ENCODE measurements at regions not wholly inside any gene's neighbourhood (a gene's known extent, or its start where the extent isn't known, plus 50 kb on each side); places are given as distances from the start of the nearest gene placed in this dataset.
A peak's percentile ranks its signal among the peaks of the same experiment; 100 is the strongest.

- no peak for TF ChIP-seq WIZ (CRISPR knock-in tag; IDR thresholded peaks at IDR 0.05)
- TF ChIP-seq TIGD3 (CRISPR knock-in tag; IDR thresholded peaks at IDR 0.05; ENCODE audit: borderline replicate concordance), result no peak
- TF ChIP-seq ZFP62 (CRISPR knock-in tag; IDR thresholded peaks at IDR 0.05), result no peak
- TF ChIP-seq ZNF430 (CRISPR knock-in tag; IDR thresholded peaks at IDR 0.05), result no peak
- TF ChIP-seq HMG20B (CRISPR knock-in tag; conservative IDR thresholded peaks at IDR 0.05), result no peak
- TF ChIP-seq CEBPG (CRISPR knock-in tag; IDR thresholded peaks at IDR 0.05), result peak; percentile 83
- no peak for TF ChIP-seq DPF2 (CRISPR knock-in tag; IDR thresholded peaks at IDR 0.05; ENCODE audit: borderline replicate concordance, low read depth)
- no peak for TF ChIP-seq ZFP36L2 (CRISPR knock-in tag; IDR thresholded peaks at IDR 0.05)
- no peak for TF ChIP-seq ZBTB7B (CRISPR knock-in tag; IDR thresholded peaks at IDR 0.05)
- no peak for TF ChIP-seq DNMT3B (CRISPR knock-in tag; conservative IDR thresholded peaks at IDR 0.05)
- peak; percentile 66 for TF ChIP-seq CEBPB (IDR thresholded peaks at IDR 0.05; ENCODE audit: borderline replicate concordance, low read depth, low read length)
- TF ChIP-seq CSRNP2 (CRISPR knock-in tag; conservative IDR thresholded peaks at IDR 0.05; ENCODE audit: low read depth), result no peak
- no peak for TF ChIP-seq ZNF639 (CRISPR knock-in tag; conservative IDR thresholded peaks at IDR 0.05)
- no peak for TF ChIP-seq PCBP2 (optimal IDR thresholded peaks at IDR 0.05; ENCODE audit: low read depth, low read length, poor library complexity, severe bottlenecking)
- TF ChIP-seq ZNF407 (CRISPR knock-in tag; IDR thresholded peaks at IDR 0.05; ENCODE audit: not compliant biosample characterization), result no peak
- no peak for TF ChIP-seq ISL2 (CRISPR knock-in tag; IDR thresholded peaks at IDR 0.05)
Observed at GRCh38 chr18:7301094-7301493, 70.2 kb downstream of the LRRC30 start (continued).
